IMR-90 (cell line): ENCODE measurements at regions not wholly inside any gene's neighbourhood (a gene's known extent, or its start where the extent isn't known, plus 50 kb on each side); places are given as distances from the start of the nearest gene placed in this dataset.

Experiments
- ATAC-seq: fragments of 200-7000 bp; cut with Tn5 transposase; 2 replicates; pipeline ENCODE4 v1.9.1; 2020; ENCODE audit warnings: low read depth, mild to moderate bottlenecking, moderate library complexity
- BruUV-seq: library from RNA; stranded (reverse); fragments of 400-500 nt; replicated peaks from 2 replicates; lab custom pipeline; 2021; lab: Mats Ljungman, UMichigan
- CTCF ChIA-PET: fragments of 300-600 bp; formaldehyde crosslinking; extraction: SDS; loops from one replicate; lab custom pipeline; 2021; ENCODE audit warnings: antibody characterized with exemption; lab: Yijun Ruan, JAX
- POLR2A ChIA-PET: fragments of 300-600 bp; sonication (Branson Sonifier 250); formaldehyde crosslinking; loops from one replicate; lab custom pipeline; 2022; ENCODE audit warnings: antibody characterized with exemption; ENCODE audit not compliant: unreplicated experiment; lab: Charles Lee
- DNase-seq: peaks from one replicate; pipeline ENCODE4 v3.0.0; 2013
- H2AFZ ChIP-seq: replicated peaks from 2 replicates; pipeline ENCODE3; 2013; ENCODE audit warnings: low read length, mild to moderate bottlenecking; ENCODE audit not compliant: poor library complexity
- H2AK5ac ChIP-seq: 2 replicates; pipeline ENCODE4 v1.6.1; 2013; ENCODE audit warnings: low read depth, low read length, inconsistent platforms
- H2AK9ac ChIP-seq: replicated peaks from 2 replicates; pipeline ENCODE3; 2013; ENCODE audit warnings: mild to moderate bottlenecking, low read depth, low read length, moderate library complexity; ENCODE audit not compliant: poor library complexity
- H2BK120ac ChIP-seq: 2 replicates; pipeline ENCODE4 v1.6.1; 2013; ENCODE audit warnings: low read depth, low read length, inconsistent platforms
- H2BK15ac ChIP-seq: 3 replicates; pipeline ENCODE4 v1.6.1; 2013; ENCODE audit warnings: low read depth, low read length, inconsistent platforms
- H2BK20ac ChIP-seq: 2 replicates; pipeline ENCODE4 v1.6.1; 2013; ENCODE audit warnings: low read depth, mild to moderate bottlenecking, inconsistent platforms, low read length, moderate library complexity
- H2BK5ac ChIP-seq: 2 replicates; pipeline ENCODE4 v1.6.1; 2013; ENCODE audit warnings: mild to moderate bottlenecking, low read depth, low read length, inconsistent platforms; ENCODE audit not compliant: poor library complexity, severe bottlenecking
- H3K14ac ChIP-seq: replicated peaks from 2 replicates; pipeline ENCODE4 v1.6.1; 2013; ENCODE audit warnings: low read depth, low read length, inconsistent platforms
- H3K18ac ChIP-seq: 2 replicates; pipeline ENCODE4 v1.6.1; 2013; ENCODE audit warnings: low read depth, low read length, control low read depth
- H3K23ac ChIP-seq: 2 replicates; pipeline ENCODE4 v1.6.1; 2013; ENCODE audit warnings: low read depth, low read length, inconsistent platforms
- H3K27ac ChIP-seq: 2 replicates; pipeline ENCODE4 v1.5.1; 2013; ENCODE audit warnings: mild to moderate bottlenecking, control low read depth, low read length; ENCODE audit not compliant: insufficient read depth
- H3K27me3 ChIP-seq: 2 replicates; pipeline ENCODE4 v1.6.1; 2013; ENCODE audit warnings: low read length; ENCODE audit not compliant: control insufficient read depth, insufficient read depth
- H3K36me3 ChIP-seq: 2 replicates; pipeline ENCODE4 v1.6.1; 2013; ENCODE audit warnings: low read length, mixed read lengths; ENCODE audit not compliant: control insufficient read depth, insufficient read depth
- H3K4ac ChIP-seq: 2 replicates; pipeline ENCODE4 v1.6.1; 2013; ENCODE audit warnings: low read depth, low read length, inconsistent platforms
- H3K4me1 ChIP-seq: 2 replicates; pipeline ENCODE4 v1.6.1; 2013; ENCODE audit warnings: low read length, mixed read lengths; ENCODE audit not compliant: control insufficient read depth, insufficient read depth
- H3K4me2 ChIP-seq: 2 replicates; pipeline ENCODE4 v1.6.1; 2013; ENCODE audit warnings: low read depth, mild to moderate bottlenecking, control low read depth, low read length, moderate library complexity
- H3K4me3 ChIP-seq: 2 replicates; pipeline ENCODE4 v1.5.1; 2013; ENCODE audit warnings: low read depth, mild to moderate bottlenecking, control low read depth, low read length, moderate library complexity; ENCODE audit not compliant: insufficient read depth
- H3K56ac ChIP-seq: 2 replicates; pipeline ENCODE4 v1.6.1; 2013; ENCODE audit warnings: low read length, inconsistent platforms; ENCODE audit not compliant: insufficient read depth; ENCODE audit errors: extremely low read depth
- H3K79me1 ChIP-seq, 2 experiments: 2 replicates each; pipeline ENCODE4 v1.6.1; 2013; ENCODE audit warnings: low read length in 2 of 2, inconsistent platforms in 1 of 2, low read depth in 1 of 2
- H3K9ac ChIP-seq: 2 replicates; pipeline ENCODE4 v1.6.1; 2013; ENCODE audit warnings: low read depth, low read length, control low read depth
- H3K9me1 ChIP-seq: 2 replicates; pipeline ENCODE4 v1.6.1; 2013; ENCODE audit warnings: low read length, inconsistent platforms; ENCODE audit not compliant: insufficient read depth
- H3K9me3 ChIP-seq: 2 replicates; pipeline ENCODE4 v1.6.1; 2013; ENCODE audit warnings: low read length; ENCODE audit not compliant: control insufficient read depth, insufficient read depth
- H4K20me1 ChIP-seq: 2 replicates; pipeline ENCODE4 v1.6.1; 2013; ENCODE audit warnings: low read length, inconsistent platforms; ENCODE audit not compliant: insufficient read depth
- H4K5ac ChIP-seq: 2 replicates; pipeline ENCODE4 v1.6.1; 2013; ENCODE audit warnings: mild to moderate bottlenecking, low read depth, low read length, control low read depth
- H4K8ac ChIP-seq, 2 experiments: 2 replicates each; pipeline ENCODE4 v1.6.1; 2013; ENCODE audit warnings: low read depth in 2 of 2, low read length in 2 of 2, control low read depth in 1 of 2, inconsistent platforms in 1 of 2
- H4K91ac ChIP-seq: 2 replicates; pipeline ENCODE4 v1.6.1; 2013; ENCODE audit warnings: low read depth, low read length, inconsistent platforms; ENCODE audit not compliant: insufficient read depth
- BHLHE40 ChIP-seq: fragments of 150-350 bp; IDR thresholded peaks from 2 replicates; pipeline ENCODE4 v1.6.1; 2016; ENCODE audit warnings: mild to moderate bottlenecking, low read depth, low read length
- CHD1 ChIP-seq: IDR thresholded peaks from 2 replicates; pipeline ENCODE4 v1.6.1; 2012; ENCODE audit warnings: low read depth, low read length, improper control_type of control experiment
- ELK1 ChIP-seq: fragments of 150-350 bp; IDR thresholded peaks from 2 replicates; pipeline ENCODE4 v1.6.1; 2016; ENCODE audit warnings: low read depth, mild to moderate bottlenecking, low read length, moderate library complexity, borderline replicate concordance
- FOS ChIP-seq: fragments of 150-350 bp; IDR thresholded peaks from 2 replicates; pipeline ENCODE4 v1.6.1; 2016; ENCODE audit warnings: low read depth, low read length
- MAFK ChIP-seq: IDR thresholded peaks from 2 replicates; pipeline ENCODE4 v1.6.1; 2012; ENCODE audit warnings: low read depth, low read length, improper control_type of control experiment
- MAZ ChIP-seq: IDR thresholded peaks from 2 replicates; pipeline ENCODE4 v1.6.1; 2012; ENCODE audit warnings: low read depth, mild to moderate bottlenecking, low read length, improper control_type of control experiment, moderate library complexity, borderline replicate concordance
- NFE2L2 ChIP-seq: fragments of 150-350 bp; IDR thresholded peaks from 2 replicates; pipeline ENCODE4 v1.6.1; 2016; ENCODE audit warnings: low read depth, mild to moderate bottlenecking, low read length
- WGBS, 2 experiments: methylation state at CpG; one replicate each; pipeline versions ENCODE4 v1.1.5 to v1.1.7; 2013; ENCODE audit warnings: missing lambda C conversion rate in 2 of 2; ENCODE audit not compliant: insufficient read length in 1 of 2; ENCODE audit errors: extremely low coverage in 2 of 2; 5-methylcytosine and 5-hydroxymethylcytosine counted together
- dilution Hi-C: fragments of 300-500 bp; cut with HindIII; formaldehyde crosslinking; loops from one replicate; pipeline ENCODE4 v1.14.3; 2018; ENCODE audit warnings: low sequenced_read_pairs; ENCODE audit not compliant: unreplicated experiment
- in situ Hi-C: fragments of 300-500 bp; cut with MboI; formaldehyde crosslinking; loops from 3 replicates; pipeline ENCODE4 v1.14.3; 2019; ENCODE audit warnings: low sequenced_read_pairs, inconsistent platforms, mixed read lengths
- intact Hi-C: fragments of 100-400 bp; cut with micrococcal nuclease; formaldehyde crosslinking; loops from 2 replicates; pipeline ENCODE4 v1.10.0; 2022

GRCh38 chr3:89622063-89622700 lies 514.8 kb downstream of the EPHA3 start:
- ATAC-seq, result no peak
- CTCF ChIA-PET, result no interaction called here
- in situ Hi-C loops (no loop called here), dilution Hi-C loops (no loop called here), intact Hi-C loops (no loop called here)
- H3K36me3 ChIP-seq, result no peaks in the 10 kb centered on the region
- no peaks in the 10 kb centered on the region for H3K27me3 ChIP-seq
- no peak overlapping the region for H3K23ac ChIP-seq
- H4K20me1 ChIP-seq, result no peaks in the 10 kb centered on the region
- H3K27ac ChIP-seq, result no peak overlapping the region
- no peak overlapping the region for H2BK5ac ChIP-seq
- no peak for TF ChIP-seq MAFK
- TF ChIP-seq MAZ, result no peak
- no peak for TF ChIP-seq BHLHE40
- no peak for TF ChIP-seq CHD1
- no peak for TF ChIP-seq ELK1
- TF ChIP-seq NFE2L2, result no peak
- no peak for TF ChIP-seq FOS
- DNase-seq, result no peak
- H2AK5ac ChIP-seq, result no peak overlapping the region
- no peak overlapping the region for H3K4ac ChIP-seq
- POLR2A ChIA-PET, result no interaction called here
- no peaks in the 10 kb centered on the region for H3K9me3 ChIP-seq
- WGBS, 2 experiments, result no CpG with 5 or more reads among the region's 4 CpGs
- H4K8ac ChIP-seq, result no peak overlapping the region
- no peak overlapping the region for H3K9ac ChIP-seq
- no peak overlapping the region for H2AK9ac ChIP-seq
- H3K4me3 ChIP-seq, result no peak overlapping the region
- BruUV-seq, result no TSS peak
- no peaks in the 10 kb centered on the region for H3K4me1 ChIP-seq
- H3K9me1 ChIP-seq, result no peaks in the 10 kb centered on the region
- H3K79me1 ChIP-seq, result no peaks in the 10 kb centered on the region
- H3K4me2 ChIP-seq, result no peak overlapping the region
- no peak overlapping the region for H4K91ac ChIP-seq
- H2BK20ac ChIP-seq, result no peak overlapping the region
- H4K5ac ChIP-seq, result no peak overlapping the region
- H3K14ac ChIP-seq, result no peak overlapping the region; the same call in 1 of the 2 replicates
- H2BK120ac ChIP-seq, result no peak overlapping the region
- H3K56ac ChIP-seq, result no peak overlapping the region
- no peak overlapping the region for H3K18ac ChIP-seq
- no peak overlapping the region for H2BK15ac ChIP-seq
- H2AFZ ChIP-seq, result no peak overlapping the region
